ENCODE measurements at regions not wholly inside any gene's neighbourhood (a gene's known extent, or its start where the extent isn't known, plus 50 kb on each side); places are given as distances from the start of the nearest gene placed in this dataset.

DNA sequence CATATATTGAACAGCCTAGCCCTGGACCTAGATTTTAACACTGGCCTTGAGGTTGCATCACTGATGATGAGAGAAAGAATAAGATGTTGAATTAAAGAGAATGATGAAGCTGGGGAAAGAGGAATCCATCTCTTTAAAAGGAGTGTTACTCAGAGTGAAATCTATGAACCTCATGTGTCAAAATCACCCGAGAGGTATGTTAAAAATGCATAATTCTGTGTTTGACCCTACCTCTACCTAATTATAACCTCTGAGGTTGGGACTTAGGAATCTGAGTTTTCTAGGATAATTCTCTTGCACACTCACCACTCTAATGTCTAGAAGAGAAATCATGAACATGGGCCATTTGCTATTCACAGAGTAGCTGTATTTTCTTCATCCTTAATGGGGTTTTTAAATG is 479.4 kb downstream of the ENC1 start:
- no peak for TF ChIP-seq CTCF (IDR thresholded peaks at IDR 0.05; ENCODE audit: low read depth, low read length, missing control alignments)
- H3K4me3 ChIP-seq (ENCODE audit: low read depth, low read length) = no peak overlapping the region
- in situ Hi-C loops (cut with HindIII; ENCODE audit: low sequenced_read_pairs) = no loop called here
- no peak for DNase-seq (ENCODE audit: low read depth)

DNA sequence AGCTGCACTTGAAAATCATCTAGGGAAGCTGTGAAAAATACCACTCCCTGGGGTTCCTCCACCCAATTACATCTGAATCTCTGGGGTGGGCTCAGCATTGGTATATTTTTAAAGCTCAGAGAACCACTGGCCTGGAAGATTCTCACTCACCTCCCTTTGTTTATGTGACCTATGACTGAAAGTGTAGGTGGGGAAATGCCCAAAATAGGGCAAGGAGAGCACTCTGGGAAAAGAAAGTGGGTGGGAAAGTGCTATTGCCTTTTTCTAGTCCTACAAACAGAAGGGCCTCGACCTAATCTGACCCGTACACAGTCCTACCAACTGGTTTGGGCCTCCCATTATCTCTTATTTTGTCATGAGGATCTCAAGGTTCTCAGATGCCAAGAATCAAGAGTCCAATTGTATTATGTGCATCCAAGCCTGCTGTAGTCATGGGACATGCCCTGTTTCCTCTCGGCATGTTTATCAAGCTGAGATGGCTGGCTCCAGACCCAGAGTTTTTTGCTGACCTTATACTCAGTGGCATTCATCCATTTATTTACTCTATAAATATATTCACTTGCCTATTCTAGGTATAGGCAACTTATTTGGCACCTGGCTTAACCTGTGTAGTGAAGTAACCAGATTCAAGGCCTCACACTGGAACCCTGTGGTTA is 483.7 kb downstream of the ENC1 start:
- in situ Hi-C loops (cut with HindIII; ENCODE audit: low sequenced_read_pairs) = no loop called here
- TF ChIP-seq CTCF (IDR thresholded peaks at IDR 0.05; ENCODE audit: low read depth, low read length, missing control alignments) = no peak
- DNase-seq (ENCODE audit: low read depth) = no peak
- H3K4me3 ChIP-seq (ENCODE audit: low read depth, low read length) = no peak overlapping the region

GRCh38 chr5:74155501-74155900 is 485.0 kb downstream of the ENC1 start:
- no peak for TF ChIP-seq CTCF (IDR thresholded peaks at IDR 0.05; ENCODE audit: low read depth, low read length, missing control alignments)
- in situ Hi-C loops (cut with HindIII; ENCODE audit: low sequenced_read_pairs) = no loop called here
- no peak for DNase-seq (ENCODE audit: low read depth)
- H3K4me3 ChIP-seq (ENCODE audit: low read depth, low read length) = no peak overlapping the region

GRCh38 chr5:74154526-74154925 is 486.0 kb downstream of the ENC1 start:
- TF ChIP-seq CTCF (IDR thresholded peaks at IDR 0.05; ENCODE audit: low read depth, low read length, missing control alignments) = no peak
- H3K4me3 ChIP-seq (ENCODE audit: low read depth, low read length) = no peak overlapping the region

GRCh38 chr5:74153255-74153790 is 487.2 kb downstream of the ENC1 start:
- in situ Hi-C loops (cut with HindIII; ENCODE audit: low sequenced_read_pairs) = no loop called here
- TF ChIP-seq CTCF (IDR thresholded peaks at IDR 0.05; ENCODE audit: low read depth, low read length, missing control alignments) = no peak
- no peak overlapping the region for H3K4me3 ChIP-seq (ENCODE audit: low read depth, low read length)
- no peak for DNase-seq (ENCODE audit: low read depth)

More at GRCh38 chr5:74154526-74154925, 486.0 kb downstream of the ENC1 start:
- no peak for DNase-seq (ENCODE audit: low read depth)
- in situ Hi-C loops (cut with HindIII; ENCODE audit: low sequenced_read_pairs) = no loop called here

DNA sequence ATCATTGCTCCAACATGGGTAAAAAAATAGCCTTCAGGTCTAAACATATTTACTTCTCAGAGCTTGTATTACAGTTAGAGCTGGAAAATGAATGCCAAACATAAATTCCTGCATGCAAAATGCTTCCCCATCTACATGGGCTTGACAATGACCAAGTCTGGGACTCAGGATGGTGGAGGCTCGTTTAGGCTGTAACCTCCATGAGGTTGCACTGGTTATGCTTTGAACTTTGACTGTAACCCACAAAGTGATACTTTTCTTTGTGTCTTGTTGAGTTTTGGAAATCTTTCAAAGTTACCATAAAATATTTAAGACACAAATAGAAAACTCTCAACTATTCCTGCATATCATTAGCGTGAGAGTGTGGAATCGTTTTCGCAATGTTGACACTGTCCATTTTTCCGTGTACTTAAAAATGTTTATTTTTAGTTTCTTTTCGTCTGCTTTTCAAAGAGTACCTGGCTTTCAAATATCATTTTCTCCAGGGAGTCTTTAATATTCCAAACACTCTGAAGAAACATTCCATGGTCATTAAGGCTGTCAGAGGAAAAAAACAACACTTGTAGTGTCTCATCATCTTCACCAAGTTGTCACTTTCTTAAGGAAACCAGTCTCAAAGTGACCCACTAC is 487.8 kb downstream of the ENC1 start:
- DNase-seq (ENCODE audit: low read depth) = no peak
- no peak overlapping the region for H3K4me3 ChIP-seq (ENCODE audit: low read depth, low read length)
- in situ Hi-C loops (cut with HindIII; ENCODE audit: low sequenced_read_pairs) = no loop called here
- TF ChIP-seq CTCF (IDR thresholded peaks at IDR 0.05; ENCODE audit: low read depth, low read length, missing control alignments) = no peak
